Ovary (tissue), 3 donors: ENCODE measurements at regions not wholly inside any gene's neighbourhood (a gene's known extent, or its start where the extent isn't known, plus 50 kb on each side); places are given as distances from the start of the nearest gene placed in this dataset.

Source experiments
- EP300 ChIP-seq: sonication (generic); formaldehyde crosslinking; IDR thresholded peaks from one replicate; pipeline ENCODE4 v1.6.1; 2017; ENCODE audit warnings: antibody characterized with exemption
- POLR2A ChIP-seq: fragments of 450-650 bp; IDR thresholded peaks from one replicate; pipeline ENCODE4 v1.6.1; 2017; ENCODE audit warnings: antibody characterized with exemption, mild to moderate bottlenecking, moderate library complexity
- TF ChIP-seq, protein P1 (sequence below), 3 donors: fragments of 450-650 bp in 2 of 3; fragments of 200-600 bp in 1 of 3; IDR thresholded peaks; one replicate each; pipeline versions ENCODE4 v1.5.1 to v1.8.0; 2016 to 2022; ENCODE audit warnings: antibody characterized with exemption in 3 of 3, mild to moderate bottlenecking in 1 of 3
- donor health status: DM: no; HTN: no; CAD: no.

DNA sequence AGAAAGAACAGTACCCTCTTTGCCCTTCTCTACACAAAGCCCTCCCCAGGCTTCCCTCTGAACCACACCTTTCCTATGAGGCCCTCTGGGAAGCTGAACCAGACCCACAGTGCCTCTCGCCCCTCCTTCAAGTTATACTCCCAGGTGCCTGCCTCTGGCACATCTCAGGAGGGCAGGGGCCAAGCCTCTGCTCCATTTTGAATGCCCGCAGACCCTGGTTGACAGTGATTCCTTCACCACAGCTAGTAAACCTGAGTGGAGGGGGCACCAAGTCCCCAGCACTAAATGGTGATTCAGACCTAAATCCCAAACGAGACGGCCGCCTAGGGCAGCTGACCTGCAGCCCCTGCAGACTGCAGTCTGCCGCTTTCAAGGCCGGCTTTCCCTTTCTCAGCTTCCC lies 230.5 kb upstream of the ZNF32 start:
- TF ChIP-seq, protein P1, sequence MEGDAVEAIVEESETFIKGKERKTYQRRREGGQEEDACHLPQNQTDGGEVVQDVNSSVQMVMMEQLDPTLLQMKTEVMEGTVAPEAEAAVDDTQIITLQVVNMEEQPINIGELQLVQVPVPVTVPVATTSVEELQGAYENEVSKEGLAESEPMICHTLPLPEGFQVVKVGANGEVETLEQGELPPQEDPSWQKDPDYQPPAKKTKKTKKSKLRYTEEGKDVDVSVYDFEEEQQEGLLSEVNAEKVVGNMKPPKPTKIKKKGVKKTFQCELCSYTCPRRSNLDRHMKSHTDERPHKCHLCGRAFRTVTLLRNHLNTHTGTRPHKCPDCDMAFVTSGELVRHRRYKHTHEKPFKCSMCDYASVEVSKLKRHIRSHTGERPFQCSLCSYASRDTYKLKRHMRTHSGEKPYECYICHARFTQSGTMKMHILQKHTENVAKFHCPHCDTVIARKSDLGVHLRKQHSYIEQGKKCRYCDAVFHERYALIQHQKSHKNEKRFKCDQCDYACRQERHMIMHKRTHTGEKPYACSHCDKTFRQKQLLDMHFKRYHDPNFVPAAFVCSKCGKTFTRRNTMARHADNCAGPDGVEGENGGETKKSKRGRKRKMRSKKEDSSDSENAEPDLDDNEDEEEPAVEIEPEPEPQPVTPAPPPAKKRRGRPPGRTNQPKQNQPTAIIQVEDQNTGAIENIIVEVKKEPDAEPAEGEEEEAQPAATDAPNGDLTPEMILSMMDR (IDR thresholded peaks at IDR 0.05): no peak
- TF ChIP-seq EP300 (no peak), POLR2A (no peak)
